Smooth muscle cell (in vitro differentiated cells): ENCODE measurements at regions not wholly inside any gene's neighbourhood (a gene's known extent, or its start where the extent isn't known, plus 50 kb on each side); places are given as distances from the start of the nearest gene placed in this dataset.
"Not testable (repeated sequence)": the region's sequence is repeated elsewhere in the genome, so short reads cannot be mapped to it uniquely, and the experiment has no call there.

Experiments
- DNase-seq: peaks from one replicate; lab custom pipeline; 2025; ENCODE audit not compliant: unreplicated experiment; lab: John Stamatoyannopoulos, UW
- H2AFZ ChIP-seq: fragments of 200-600 bp; sonication (generic); 2 replicates; pipeline ENCODE4 v1.6.0; 2016; ENCODE audit warnings: antibody characterized with exemption, low read depth, mild to moderate bottlenecking
- H3F3A ChIP-seq: fragments of 200-600 bp; sonication (generic); 2 replicates; pipeline ENCODE4 v1.6.0; 2017; ENCODE audit warnings: antibody characterized with exemption, low read depth
- H3K27ac ChIP-seq: fragments of 200-600 bp; sonication (generic); 2 replicates; pipeline ENCODE4 v1.5.1; 2016; ENCODE audit warnings: low read depth, mild to moderate bottlenecking
- H3K27me3 ChIP-seq: fragments of 200-600 bp; sonication (generic); 2 replicates; pipeline ENCODE4 v1.6.1; 2016; ENCODE audit warnings: low read depth, mild to moderate bottlenecking
- H3K36me3 ChIP-seq: fragments of 200-600 bp; sonication (generic); 2 replicates; pipeline ENCODE4 v1.5.1; 2016; ENCODE audit warnings: low read depth
- H3K4me1 ChIP-seq: fragments of 200-600 bp; sonication (generic); 2 replicates; pipeline ENCODE4 v1.5.1; 2016; ENCODE audit warnings: low read depth
- H3K4me2 ChIP-seq: fragments of 200-600 bp; sonication (generic); 2 replicates; pipeline ENCODE4 v1.6.0; 2016; ENCODE audit warnings: mild to moderate bottlenecking
- H3K4me3 ChIP-seq: fragments of 200-600 bp; sonication (generic); 2 replicates; pipeline ENCODE4 v1.5.1; 2016; ENCODE audit warnings: mild to moderate bottlenecking
- H3K79me2 ChIP-seq: fragments of 200-600 bp; sonication (generic); 2 replicates; pipeline ENCODE4 v1.6.0; 2016; ENCODE audit warnings: low read depth, mild to moderate bottlenecking
- H3K9ac ChIP-seq: fragments of 200-600 bp; sonication (generic); 2 replicates; pipeline ENCODE4 v1.6.0; 2016; ENCODE audit warnings: low read depth
- H3K9me3 ChIP-seq: fragments of 200-600 bp; sonication (generic); replicated peaks from 2 replicates; pipeline ENCODE4 v1.5.1; 2016; ENCODE audit warnings: low read depth
- H4K20me1 ChIP-seq: fragments of 200-600 bp; sonication (generic); 2 replicates; pipeline ENCODE4 v1.6.0; 2016; ENCODE audit warnings: low read depth
- WGBS: methylation state at CpG from one replicate; pipeline ENCODE4 v1.1.7; 2016; ENCODE audit warnings: low lambda C conversion rate; 5-methylcytosine and 5-hydroxymethylcytosine counted together

GRCh38 chr20:30675988-30676564, 581.4 kb upstream of the DEFB115 start:
- not testable (repeated sequence) for H3K9ac ChIP-seq, H3K27me3 ChIP-seq, H3K27ac ChIP-seq, DNase-seq, H3K36me3 ChIP-seq, H3K4me1 ChIP-seq, H2AFZ ChIP-seq, H3K4me3 ChIP-seq, H3K9me3 ChIP-seq, H3K4me2 ChIP-seq, H3F3A ChIP-seq, H4K20me1 ChIP-seq, H3K79me2 ChIP-seq
- 70% methylated on average over 6 of the region's 6 CpGs for WGBS

DNA sequence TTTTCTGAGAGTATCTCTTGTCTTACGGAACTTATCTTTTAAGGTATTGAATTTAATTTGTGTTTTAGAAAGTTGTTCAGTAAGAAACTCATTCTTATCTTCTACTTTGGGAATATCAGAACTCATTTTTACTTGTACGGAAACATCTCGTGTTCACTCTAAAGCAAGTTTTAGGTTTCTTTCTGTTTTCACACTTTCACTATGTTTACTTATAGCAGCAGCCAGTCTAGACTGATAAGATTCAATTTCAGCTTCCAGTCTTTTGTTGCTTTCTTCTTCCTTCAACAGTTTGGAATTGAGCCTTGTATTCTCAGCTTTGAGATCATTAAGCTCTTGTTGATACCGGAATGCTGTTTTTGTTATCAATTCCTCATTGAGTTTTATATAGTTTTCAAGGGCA, 575.2 kb upstream of the DEFB115 start:
- WGBS = 76% methylated on average over 4 of the region's 4 CpGs
- not testable (repeated sequence) for H3K27me3 ChIP-seq, H3K9ac ChIP-seq, H3K36me3 ChIP-seq, H4K20me1 ChIP-seq, H3F3A ChIP-seq, H3K4me2 ChIP-seq, H3K9me3 ChIP-seq, H3K4me3 ChIP-seq, H2AFZ ChIP-seq, H3K4me1 ChIP-seq, H3K27ac ChIP-seq, DNase-seq, H3K79me2 ChIP-seq

- 56% methylated on average over 3 of the region's 3 CpGs for WGBS
- H3K9ac ChIP-seq = not testable (repeated sequence)
Observed at GRCh38 chr20:30712861-30713260, 544.6 kb upstream of the DEFB115 start.

DNA sequence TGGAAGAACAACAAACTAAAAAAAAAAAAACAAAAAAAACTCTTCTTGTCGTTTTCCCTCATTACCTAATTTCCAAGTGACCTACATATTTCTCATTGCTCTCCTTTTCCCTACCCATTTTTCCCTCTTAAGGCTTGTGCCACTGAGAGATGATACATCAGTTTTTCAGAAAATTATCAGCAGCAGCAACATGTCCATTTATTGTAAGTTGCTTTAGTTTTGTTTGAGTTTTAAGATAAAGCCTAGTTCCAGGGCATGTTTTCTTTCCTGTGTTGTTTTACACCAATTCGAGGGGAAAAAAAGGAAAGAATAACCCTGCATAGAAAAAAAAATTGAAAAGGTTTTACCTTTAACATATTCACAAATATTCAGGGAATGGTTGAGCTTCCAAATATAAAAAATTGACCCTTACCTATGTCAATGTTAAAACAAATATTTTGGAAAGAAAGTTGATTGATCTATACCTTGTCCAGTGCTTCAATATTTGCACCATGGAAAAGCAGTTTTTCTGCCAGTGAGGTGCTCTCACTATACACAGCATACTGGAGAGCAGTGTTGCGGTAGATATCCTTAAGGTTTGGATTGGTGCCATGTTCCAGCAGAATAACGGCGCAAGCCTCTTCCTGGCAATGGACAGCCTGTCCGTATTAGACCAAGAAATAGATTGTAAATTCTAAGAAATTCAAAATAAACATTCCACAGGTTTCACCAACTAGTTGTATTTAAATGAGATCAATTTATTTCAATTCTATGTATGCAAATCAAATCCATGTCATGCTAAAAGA, 537.9 kb upstream of the DEFB115 start:
- H3K36me3 ChIP-seq, H3K27ac ChIP-seq, H3F3A ChIP-seq, H3K4me2 ChIP-seq, H3K79me2 ChIP-seq, H3K4me1 ChIP-seq, H3K4me3 ChIP-seq, H3K9ac ChIP-seq, H4K20me1 ChIP-seq, H3K27me3 ChIP-seq, DNase-seq, H3K9me3 ChIP-seq, H2AFZ ChIP-seq: not testable (repeated sequence)
- WGBS = 58% methylated on average over 6 of the region's 6 CpGs

More at GRCh38 chr20:30712861-30713260, 544.6 kb upstream of the DEFB115 start:
- not testable (repeated sequence) for H3K4me3 ChIP-seq, H3K36me3 ChIP-seq, H3K27ac ChIP-seq, H2AFZ ChIP-seq, H3K9me3 ChIP-seq, H4K20me1 ChIP-seq, H3K4me2 ChIP-seq, H3F3A ChIP-seq, DNase-seq, H3K27me3 ChIP-seq, H3K79me2 ChIP-seq, H3K4me1 ChIP-seq

- H3K27ac ChIP-seq, H3K27me3 ChIP-seq, H3K36me3 ChIP-seq, DNase-seq, H3K79me2 ChIP-seq, H4K20me1 ChIP-seq, H2AFZ ChIP-seq, H3K4me3 ChIP-seq, H3K9me3 ChIP-seq, H3K9ac ChIP-seq, H3K4me1 ChIP-seq, H3F3A ChIP-seq, H3K4me2 ChIP-seq: not testable (repeated sequence)
- WGBS = 92% methylated on average over 27 of the region's 27 CpGs
Observed at GRCh38 chr20:30723511-30723910, 534.0 kb upstream of the DEFB115 start.

GRCh38 chr20:30723934-30724687, 533.4 kb upstream of the DEFB115 start:
- not testable (repeated sequence) for H4K20me1 ChIP-seq, DNase-seq, H3F3A ChIP-seq, H3K36me3 ChIP-seq, H3K4me1 ChIP-seq, H3K27me3 ChIP-seq, H3K9me3 ChIP-seq, H3K4me3 ChIP-seq, H3K4me2 ChIP-seq, H3K9ac ChIP-seq, H3K79me2 ChIP-seq, H2AFZ ChIP-seq, H3K27ac ChIP-seq
- 95% methylated on average over 48 of the region's 51 CpGs for WGBS

GRCh38 chr20:30724688-30725074, 532.8 kb upstream of the DEFB115 start:
- WGBS = 93% methylated on average over 24 of the region's 24 CpGs
- not testable (repeated sequence) for H2AFZ ChIP-seq, H3K9me3 ChIP-seq, H3K4me2 ChIP-seq, H3F3A ChIP-seq, H3K27me3 ChIP-seq, H3K4me3 ChIP-seq, H3K9ac ChIP-seq, H3K27ac ChIP-seq, H3K79me2 ChIP-seq, H3K4me1 ChIP-seq, DNase-seq, H3K36me3 ChIP-seq, H4K20me1 ChIP-seq

GRCh38 chr20:30725188-30725587, 532.3 kb upstream of the DEFB115 start:
- H4K20me1 ChIP-seq, DNase-seq, H3K9ac ChIP-seq, H2AFZ ChIP-seq, H3K36me3 ChIP-seq, H3K27me3 ChIP-seq, H3K79me2 ChIP-seq, H3K9me3 ChIP-seq, H3K4me3 ChIP-seq, H3K27ac ChIP-seq, H3K4me1 ChIP-seq, H3K4me2 ChIP-seq, H3F3A ChIP-seq: not testable (repeated sequence)
- 93% methylated on average over 19 of the region's 19 CpGs for WGBS
